Ureter (tissue), 1 donor: ENCODE measurements at regions not wholly inside any gene's neighbourhood (a gene's known extent, or its start where the extent isn't known, plus 50 kb on each side); places are given as distances from the start of the nearest gene placed in this dataset.

Experiments used
- DNase-seq: peaks from one replicate; pipeline ENCODE4 v3.0.0-alpha.2; 2020; ENCODE audit warnings: low spot score
- donor health status: DM: yes; HTN: yes; CAD: no.

DNA sequence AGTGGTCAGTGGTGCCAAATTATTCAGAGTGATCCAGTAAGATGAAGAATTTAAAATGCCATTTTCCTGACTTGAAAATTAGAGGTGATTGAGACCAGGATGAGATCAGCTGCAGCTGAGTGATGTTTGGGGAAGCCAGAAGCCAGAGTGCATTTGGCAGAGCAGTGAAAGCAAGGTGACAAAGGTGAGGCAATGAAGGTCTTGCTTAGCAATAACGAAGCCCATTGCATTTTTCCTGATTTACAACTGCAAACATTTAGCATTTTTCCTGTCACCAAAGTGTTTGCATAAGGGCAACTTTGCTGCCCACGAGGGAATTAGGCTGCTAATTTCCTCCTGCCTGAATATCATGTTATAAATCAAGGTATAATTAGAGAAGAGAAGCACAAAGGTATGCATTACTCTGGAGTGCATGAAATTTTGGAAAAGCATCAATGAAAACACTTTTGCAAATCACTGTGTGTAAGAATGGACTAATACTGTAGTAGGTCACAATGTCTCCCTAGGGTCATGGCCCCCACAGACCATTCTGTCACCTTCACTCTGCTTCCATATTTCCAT, 188.2 kb upstream of the LYPLAL1 start:
- no peak for DNase-seq

DNA sequence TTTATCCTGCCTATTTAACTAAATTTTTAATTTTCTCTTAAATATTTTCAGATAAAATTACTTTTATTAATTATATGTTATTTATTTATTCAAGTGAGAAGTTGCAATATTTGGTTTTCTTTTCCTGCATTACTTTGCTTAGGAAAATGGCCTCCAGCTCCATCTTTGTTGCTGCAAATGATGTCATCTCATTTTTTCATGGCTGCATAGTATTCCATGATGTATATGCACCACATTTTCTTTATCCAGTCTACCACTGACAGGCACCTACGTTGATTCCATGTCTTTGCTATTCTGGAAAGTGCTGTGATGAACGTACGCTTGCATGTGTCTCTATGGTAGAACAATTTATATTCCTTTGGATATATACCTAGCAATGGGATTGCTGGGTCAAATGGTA, 186.9 kb upstream of the LYPLAL1 start:
- DNase-seq, result no peak

GRCh38 chr1:218990019-218990418, 183.7 kb upstream of the LYPLAL1 start:
- DNase-seq, result no peak

DNA sequence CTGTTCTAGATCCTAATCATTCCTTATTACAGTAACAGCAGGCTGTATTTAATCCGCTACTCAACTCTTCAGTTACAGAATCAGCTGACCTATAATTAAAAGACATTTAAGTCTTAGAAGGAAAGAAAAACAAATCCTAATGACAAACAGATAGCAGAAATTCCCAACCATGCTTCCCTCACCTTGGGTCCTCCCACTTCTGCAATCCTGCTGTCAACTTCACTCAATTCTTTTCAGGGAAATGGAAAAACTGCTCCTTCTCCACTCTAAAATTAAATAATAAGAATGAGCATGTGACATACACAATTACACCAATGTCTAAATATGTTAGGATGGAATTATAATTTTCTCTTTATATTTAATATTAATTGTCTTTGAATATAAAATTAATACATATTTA, 182.6 kb upstream of the LYPLAL1 start:
- no peak for DNase-seq

- DNase-seq, result no peak
Measured at GRCh38 chr1:218994615-218995014, 179.1 kb upstream of the LYPLAL1 start.

DNA sequence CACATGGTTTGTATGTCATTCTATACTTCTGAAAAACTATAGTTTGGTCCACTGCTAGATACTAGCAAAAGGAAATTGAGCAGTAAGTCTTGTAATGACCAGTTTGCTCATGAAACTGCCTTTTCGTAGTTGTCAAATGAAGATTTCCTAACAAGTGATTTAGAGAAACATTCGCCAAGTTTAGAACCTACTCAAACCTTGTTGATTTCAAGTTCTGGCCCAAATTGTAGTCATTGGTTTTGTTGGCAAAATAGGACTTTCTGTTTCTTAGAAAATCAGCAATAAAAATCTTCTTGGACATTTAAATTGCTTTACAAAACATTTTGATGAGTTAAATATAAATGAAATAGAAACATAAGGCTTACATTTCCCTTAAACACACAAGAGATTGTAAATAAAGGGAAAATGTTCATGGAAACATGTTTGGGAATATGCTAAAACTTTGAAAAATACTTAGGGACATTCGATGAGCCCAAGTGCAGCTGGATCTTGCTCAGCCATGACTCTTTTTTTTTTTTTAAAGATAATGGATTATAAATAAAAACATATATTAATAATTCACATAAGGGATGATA, 178.5 kb upstream of the LYPLAL1 start:
- DNase-seq, result no peak

DNA sequence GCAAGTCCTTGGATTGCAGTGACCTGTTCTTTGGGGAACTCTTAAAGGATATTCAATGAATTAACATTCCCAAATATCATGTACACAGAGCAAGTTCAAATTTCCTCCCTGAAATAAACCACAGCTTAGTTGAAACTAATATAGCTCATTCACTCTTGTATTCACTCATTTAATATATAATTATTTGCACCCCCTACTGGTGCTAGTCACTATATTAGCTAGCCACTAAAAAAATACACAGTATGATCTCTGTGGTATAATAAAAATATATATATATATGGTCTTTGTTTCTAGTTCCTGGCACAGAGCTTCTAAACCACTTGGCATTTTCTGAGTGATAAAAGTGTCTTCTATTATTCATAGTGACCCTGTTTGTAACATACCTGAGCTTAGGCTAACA, 177.3 kb upstream of the LYPLAL1 start:
- DNase-seq, result no peak

DNA sequence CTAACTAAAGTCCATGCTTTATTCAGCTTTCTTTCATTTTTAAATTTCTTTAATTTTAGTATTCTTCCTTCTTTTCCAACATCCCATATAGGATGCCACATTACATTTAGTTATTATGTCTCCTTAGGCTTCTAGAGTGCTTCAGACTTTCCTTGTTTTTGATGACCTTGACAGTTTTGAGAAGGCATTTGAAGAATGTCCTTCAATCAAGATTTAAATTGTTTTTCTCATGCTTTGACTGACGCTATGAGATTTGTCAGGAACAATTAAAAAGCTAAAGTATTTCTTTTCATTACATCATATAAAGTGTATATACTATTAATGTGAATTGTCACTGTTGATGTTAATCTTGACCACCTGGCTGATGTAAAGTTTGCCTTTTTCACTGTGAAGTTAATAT, 173.7 kb upstream of the LYPLAL1 start:
- DNase-seq, result no peak

DNA sequence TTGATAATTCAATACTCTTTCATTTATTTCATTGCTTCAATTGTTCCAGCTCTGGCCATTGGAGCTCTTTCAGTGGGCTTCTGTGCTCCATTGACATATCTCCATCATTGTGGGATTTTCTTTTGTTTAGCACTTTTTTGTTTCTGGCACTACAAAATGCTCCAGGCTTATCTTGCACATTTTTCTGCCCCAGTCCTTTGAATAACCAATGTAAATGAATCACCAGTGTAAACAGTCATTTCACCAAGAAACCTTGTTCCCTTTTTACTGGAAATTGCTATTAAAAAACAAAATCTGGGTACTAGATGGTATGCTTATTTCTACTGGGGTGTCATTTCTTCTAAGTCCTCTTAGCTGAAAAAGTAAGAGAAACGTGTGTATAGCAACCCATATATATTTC, 173.0 kb upstream of the LYPLAL1 start:
- DNase-seq, result no peak

GRCh38 chr1:219010720-219011119, 163.0 kb upstream of the LYPLAL1 start:
- no peak for DNase-seq

DNA sequence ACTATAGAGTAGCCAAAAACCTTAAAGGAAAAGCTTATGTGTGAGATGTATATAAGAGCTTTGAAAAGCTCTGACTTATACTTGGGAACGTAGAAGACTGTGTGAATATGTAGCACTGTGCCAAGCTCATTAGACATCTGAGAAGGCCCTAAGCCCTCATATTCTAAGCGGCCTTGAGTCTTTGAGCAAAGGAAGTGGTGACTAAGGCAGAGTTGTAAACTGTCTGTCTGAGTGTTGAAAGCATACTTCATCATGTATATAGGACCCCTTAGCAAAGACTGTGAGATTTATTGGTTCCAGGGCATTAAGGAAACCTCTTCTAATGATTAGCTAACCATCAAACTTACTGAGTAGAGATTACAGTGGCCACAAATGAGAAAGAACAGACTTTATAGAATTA, 153.3 kb upstream of the LYPLAL1 start:
- DNase-seq, result no peak

DNA sequence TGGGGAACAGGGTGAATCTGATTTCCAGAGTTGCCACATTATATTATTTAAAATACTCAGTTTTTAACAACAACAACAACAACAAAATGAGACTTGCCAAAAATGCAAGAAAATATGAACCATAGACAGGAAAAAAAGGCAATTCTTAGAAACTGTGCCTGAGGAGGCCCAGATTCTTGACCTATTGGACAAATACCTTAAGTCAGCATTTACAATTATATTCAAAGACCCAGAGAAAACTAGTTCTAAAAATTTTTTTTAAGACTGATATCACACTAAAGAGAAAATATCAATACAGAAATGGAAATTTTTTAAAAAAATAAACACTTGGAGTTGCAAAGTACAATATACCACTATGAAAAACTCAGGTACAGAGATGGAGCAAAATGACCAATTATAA, 152.8 kb upstream of the LYPLAL1 start:
- no peak for DNase-seq

- DNase-seq, result no peak
Measured at GRCh38 chr1:219027146-219027673, 146.5 kb upstream of the LYPLAL1 start.

DNA sequence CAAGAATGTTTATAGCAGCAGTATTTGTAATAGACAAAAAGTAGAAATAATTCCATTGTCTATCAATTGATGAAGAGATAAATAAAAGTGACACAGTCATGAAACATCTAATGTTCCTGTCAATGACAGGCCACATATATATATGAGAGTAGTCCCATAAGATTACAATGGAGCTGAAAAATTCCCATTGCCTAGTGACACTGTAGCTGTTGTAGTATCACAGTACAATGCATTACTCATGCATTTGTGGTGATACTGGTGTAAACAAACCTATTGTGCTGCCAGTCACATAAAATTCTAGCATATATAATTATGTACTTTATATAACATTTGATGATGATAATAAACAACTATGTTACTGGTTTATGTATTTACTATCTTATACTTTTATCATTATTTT, 141.9 kb upstream of the LYPLAL1 start:
- DNase-seq, result no peak

DNA sequence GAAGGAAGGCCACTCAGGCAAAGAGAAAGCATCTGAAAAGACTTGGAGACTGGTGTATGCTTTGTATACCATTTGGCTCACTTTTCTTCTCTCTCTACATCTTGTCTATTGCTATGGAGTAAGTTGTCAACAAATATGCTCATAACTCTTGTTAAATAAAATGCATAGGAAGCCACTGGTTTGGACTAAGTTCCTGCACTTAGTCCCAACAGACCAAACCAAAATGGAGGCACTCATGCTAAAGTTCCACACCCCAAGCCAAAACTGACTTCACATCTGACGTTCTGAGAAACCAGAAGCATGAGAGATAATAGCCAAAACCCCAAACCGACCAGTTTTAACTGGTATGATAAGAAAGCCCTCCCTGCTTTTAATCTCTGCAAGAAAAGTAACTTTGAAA, 135.3 kb upstream of the LYPLAL1 start:
- no peak for DNase-seq

GRCh38 chr1:219039017-219039681, 134.5 kb upstream of the LYPLAL1 start:
- no peak for DNase-seq

DNA sequence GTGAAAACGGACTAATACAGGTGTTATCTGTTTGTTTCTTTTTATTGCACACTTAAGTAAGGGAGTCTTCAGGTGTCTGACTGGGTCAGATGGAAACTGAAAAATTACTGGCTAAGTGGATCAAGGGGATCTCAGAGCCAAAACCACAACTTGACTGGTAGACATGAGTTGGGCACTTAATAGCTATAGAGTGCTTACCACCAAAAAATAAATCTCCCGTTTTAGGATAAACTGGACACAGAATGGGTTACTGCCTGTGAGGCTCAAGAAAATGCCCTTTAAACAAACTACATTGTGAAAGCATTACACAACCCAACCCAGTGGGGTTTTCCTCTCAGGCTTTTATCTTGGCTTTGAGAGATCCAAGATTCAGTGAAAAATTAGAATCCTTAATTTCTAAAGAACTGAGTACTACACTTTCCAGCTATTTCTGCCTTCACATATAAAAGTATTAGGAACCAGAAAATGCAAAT, 134.0 kb upstream of the LYPLAL1 start:
- no peak for DNase-seq

DNA sequence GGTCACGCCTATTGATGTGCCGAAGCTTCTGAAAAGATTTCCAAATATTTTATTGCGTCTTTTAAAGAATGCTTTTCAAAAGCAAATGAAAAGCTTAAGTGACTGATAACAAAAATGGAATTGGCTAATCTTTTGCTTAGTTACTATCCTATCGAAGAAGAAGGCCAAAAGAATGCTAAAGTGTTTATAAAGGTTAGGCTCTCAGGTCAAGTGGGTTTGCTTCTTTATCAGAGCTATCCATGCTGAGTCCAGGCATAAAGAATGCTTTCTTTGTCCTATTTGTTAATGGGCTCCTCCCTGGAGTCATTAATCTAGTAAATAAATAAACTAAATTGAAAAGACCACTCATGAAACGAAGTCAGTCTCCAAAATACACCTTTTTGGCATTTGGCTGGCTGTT, 133.4 kb upstream of the LYPLAL1 start:
- DNase-seq, result no peak

DNA sequence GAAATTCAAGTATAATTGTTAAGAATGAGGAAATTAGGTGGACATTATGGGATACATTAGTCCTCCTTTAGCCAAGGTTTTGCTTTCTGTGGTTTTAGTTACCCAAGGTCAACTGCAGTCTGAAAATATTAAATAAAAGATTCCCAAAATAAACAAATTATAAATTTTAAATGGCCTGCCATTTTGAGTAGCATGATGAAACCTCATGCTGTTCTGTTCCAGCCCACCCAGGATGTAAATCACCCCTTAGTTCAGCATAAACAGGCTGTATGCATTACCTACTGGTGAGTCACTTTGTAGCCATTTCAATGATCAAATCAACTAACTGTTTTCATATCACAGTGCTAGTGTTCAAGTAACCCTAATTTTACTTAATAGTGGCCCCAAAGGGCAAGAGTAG, 132.5 kb upstream of the LYPLAL1 start:
- no peak for DNase-seq

- DNase-seq, result no peak
Measured at GRCh38 chr1:219041818-219042217, 131.9 kb upstream of the LYPLAL1 start.

GRCh38 chr1:219042769-219043168, 130.9 kb upstream of the LYPLAL1 start:
- DNase-seq, result no peak

DNA sequence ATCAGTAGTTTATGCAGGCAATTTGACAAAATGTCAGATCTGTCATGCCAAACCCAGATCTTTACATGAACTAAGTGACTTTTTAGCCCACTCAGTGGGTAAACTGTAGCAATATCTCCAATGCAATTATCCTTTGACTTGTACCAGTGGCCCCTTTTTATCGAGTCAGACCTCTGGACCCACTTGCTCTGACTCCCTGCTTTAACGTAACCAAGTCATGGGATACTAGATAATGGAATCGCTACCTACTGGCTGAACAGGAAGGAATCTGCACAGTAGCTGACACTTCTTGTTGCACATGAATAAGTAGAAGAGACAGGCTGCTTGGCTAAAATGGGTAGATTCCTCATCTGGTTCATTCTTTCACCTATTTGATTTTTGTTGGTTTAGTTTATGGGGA, 128.4 kb upstream of the LYPLAL1 start:
- no peak for DNase-seq

DNA sequence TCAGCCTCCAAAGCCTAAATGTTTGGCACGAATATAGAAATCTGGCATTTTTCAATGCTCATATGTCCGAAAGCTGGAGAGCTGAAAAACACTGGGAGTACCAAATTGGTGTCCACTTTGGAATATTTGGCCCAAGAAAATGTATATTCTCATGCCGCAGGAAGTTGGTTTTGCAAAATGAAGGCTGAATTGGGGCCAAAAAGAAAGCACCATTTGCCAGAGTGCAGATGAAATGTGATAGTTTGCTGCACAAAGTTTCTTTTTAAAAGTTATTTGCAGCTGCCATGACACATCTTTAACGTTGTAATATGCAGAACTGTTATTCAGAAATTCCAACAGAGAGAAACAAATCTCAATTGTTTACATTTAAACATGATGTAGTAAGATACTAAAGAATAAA, 124.2 kb upstream of the LYPLAL1 start:
- no peak for DNase-seq
